Activated CD4-positive, alpha-beta memory T cell treated with anti-CD3 and anti-CD28 coated beads for 36 hours (primary cell): ENCODE measurements at regions not wholly inside any gene's neighbourhood (a gene's known extent, or its start where the extent isn't known, plus 50 kb on each side); places are given as distances from the start of the nearest gene placed in this dataset.

ENCODE experiments used
- CTCF ChIA-PET: fragments of 350-600 bp; sonication (Branson Sonifier 250); formaldehyde crosslinking; loops from one replicate; lab custom pipeline; 2021; ENCODE audit warnings: antibody characterized with exemption, inconsistent platforms; lab: Charles Lee
- POLR2A ChIA-PET: fragments of 350-600 bp; sonication (Branson Sonifier 250); formaldehyde crosslinking; loops from one replicate; lab custom pipeline; 2021; ENCODE audit warnings: antibody characterized with exemption; lab: Charles Lee
- DNase-seq: peaks from one replicate; pipeline ENCODE4 v3.0.0-alpha.2; 2020
- H3K27ac Mint-ChIP-seq: one replicate; pipeline ENCODE4 v1.8.0; 2021; ENCODE audit warnings: mixed read lengths
- H3K27me3 Mint-ChIP-seq: one replicate; pipeline ENCODE4 v1.8.0; 2021; ENCODE audit warnings: mixed read lengths
- H3K36me3 Mint-ChIP-seq: one replicate; pipeline ENCODE4 v1.8.0; 2021; ENCODE audit warnings: mixed read lengths
- H3K4me1 Mint-ChIP-seq: one replicate; pipeline ENCODE4 v1.8.0; 2021; ENCODE audit warnings: low read depth, mixed read lengths
- H3K4me3 Mint-ChIP-seq: one replicate; pipeline ENCODE4 v1.8.0; 2021; ENCODE audit warnings: mild to moderate bottlenecking, mixed read lengths
- H3K9me3 Mint-ChIP-seq: one replicate; pipeline ENCODE4 v1.8.0; 2021; ENCODE audit warnings: mixed read lengths
- intact Hi-C: fragments of 100-400 bp; cut with micrococcal nuclease; formaldehyde crosslinking; loops from one replicate; pipeline ENCODE4 v1.15.1; 2023

DNA sequence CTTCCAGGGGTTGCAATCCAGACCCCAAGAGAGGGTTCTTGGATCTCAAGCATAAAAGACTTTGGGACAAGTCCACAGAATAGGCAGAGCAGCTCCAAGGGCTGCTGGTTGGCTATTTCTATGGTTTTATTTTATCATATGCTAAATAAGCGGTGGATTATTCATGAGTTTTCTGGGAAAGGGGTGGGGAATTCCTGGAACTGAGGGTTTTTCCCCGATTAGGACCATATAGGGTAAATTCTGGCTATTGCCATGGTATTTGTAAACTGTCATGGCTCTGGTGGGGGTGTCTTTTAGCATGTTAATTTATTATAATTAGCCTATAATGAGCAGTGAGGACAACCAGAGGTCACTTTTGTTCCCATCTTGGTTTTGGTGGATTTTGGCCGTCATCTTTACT is 270.9 kb upstream of the PLXNA2 start:
- no peaks in the 10 kb centered on the region for H3K36me3 Mint-ChIP-seq
- DNase-seq = no peak
- peaks cover 5% of the 10 kb centered on the region for H3K9me3 Mint-ChIP-seq
- no peak overlapping the region for H3K27ac Mint-ChIP-seq
- CTCF ChIA-PET = no interaction called here
- H3K27me3 Mint-ChIP-seq = peaks cover 1% of the 10 kb centered on the region
- H3K4me1 Mint-ChIP-seq = no peaks in the 10 kb centered on the region
- intact Hi-C loops = no loop called here
- H3K4me3 Mint-ChIP-seq = no peak overlapping the region
- POLR2A ChIA-PET = no interaction called here

DNA sequence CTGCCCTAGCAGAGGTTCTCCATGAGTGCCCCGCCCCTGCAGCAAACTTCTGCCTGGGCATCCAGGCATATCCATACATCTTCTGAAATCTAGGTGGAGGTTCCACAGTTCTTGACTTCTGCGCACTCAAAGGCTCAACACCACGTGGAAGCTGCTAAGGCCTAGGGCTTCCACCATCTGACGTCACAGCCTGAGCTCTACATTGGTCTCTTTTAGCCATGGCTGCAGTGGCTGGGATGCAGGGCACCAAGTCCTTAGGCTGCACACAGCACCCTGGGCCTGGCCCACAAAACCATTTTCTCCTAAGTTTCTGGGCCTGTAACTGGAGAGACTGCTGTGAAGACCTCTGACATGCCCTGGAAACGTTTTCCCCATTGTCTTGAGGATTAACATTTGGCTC is 272.6 kb upstream of the PLXNA2 start:
- Mint-ChIP-seq H3K4me1 (no peaks in the 10 kb centered on the region), H3K4me3 (no peak overlapping the region), H3K36me3 (no peaks in the 10 kb centered on the region), H3K27ac (no peak overlapping the region), H3K27me3 (peaks cover 1% of the 10 kb centered on the region), H3K9me3 (peaks cover 5% of the 10 kb centered on the region)
- CTCF ChIA-PET = no interaction called here
- no peak for DNase-seq
- intact Hi-C loops = no loop called here
- POLR2A ChIA-PET = no interaction called here

DNA sequence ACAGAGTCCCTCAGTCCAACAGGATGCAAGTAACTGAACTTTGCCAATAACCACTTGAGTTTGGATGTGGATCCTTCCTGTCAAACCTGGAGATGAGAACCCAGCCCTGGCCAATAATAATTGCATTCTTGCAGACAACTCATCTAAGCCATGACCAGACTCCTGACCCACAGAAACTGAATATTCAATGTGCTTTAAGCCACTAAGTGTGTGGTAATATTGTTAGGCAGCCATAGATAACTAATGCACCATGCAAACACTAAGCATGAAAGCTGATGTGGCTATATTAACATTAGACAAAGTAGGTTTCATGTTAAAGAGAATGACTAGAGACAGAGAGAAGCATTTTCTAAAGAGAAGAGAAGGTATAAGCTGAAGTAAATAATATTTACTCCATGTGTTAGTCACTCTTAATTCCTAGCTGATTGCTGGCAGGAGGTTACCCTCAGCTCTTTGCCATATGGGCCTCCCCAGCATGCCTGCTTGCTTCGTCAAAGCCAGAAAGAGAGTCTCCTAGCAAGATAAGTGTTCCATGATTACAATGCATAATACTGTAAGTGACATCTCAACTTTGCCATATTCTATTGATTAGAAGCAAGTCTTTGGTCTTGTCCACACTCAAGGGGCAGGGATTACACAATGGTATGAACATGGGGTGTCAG is 276.4 kb upstream of the PLXNA2 start:
- intact Hi-C loops = no loop called here
- Mint-ChIP-seq H3K9me3 (peaks cover 5% of the 10 kb centered on the region), H3K36me3 (no peaks in the 10 kb centered on the region)

DNA sequence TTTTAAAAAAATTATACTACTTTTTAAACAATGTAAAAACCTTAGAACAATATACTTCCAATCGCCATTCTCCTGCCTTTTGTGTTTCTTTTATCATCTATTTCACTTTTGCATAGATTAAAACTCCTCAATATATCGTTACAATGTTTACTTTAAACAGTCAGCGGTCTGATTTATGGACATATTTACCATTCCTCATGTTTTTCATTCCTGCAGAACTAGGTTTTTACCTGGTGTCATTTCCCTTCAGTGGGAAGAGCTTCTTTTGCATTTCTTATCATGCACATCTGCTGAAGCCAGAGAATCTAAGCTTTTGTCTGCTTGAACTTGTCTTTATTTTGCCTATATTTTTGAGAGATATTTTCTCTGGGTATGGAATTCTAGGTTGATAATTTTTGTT is 277.4 kb upstream of the PLXNA2 start:
- ChIA-PET POLR2A (no interaction called here), CTCF (no interaction called here)
- intact Hi-C loops = no loop called here
- no peak overlapping the region for H3K27ac Mint-ChIP-seq
- no peak for DNase-seq
- H3K4me3 Mint-ChIP-seq = no peak overlapping the region
- no peaks in the 10 kb centered on the region for H3K4me1 Mint-ChIP-seq
- no peaks in the 10 kb centered on the region for H3K36me3 Mint-ChIP-seq
- H3K9me3 Mint-ChIP-seq = peaks cover 5% of the 10 kb centered on the region
- H3K27me3 Mint-ChIP-seq = no peaks in the 10 kb centered on the region

More for the DNA sequence above, 276.4 kb upstream of the PLXNA2 start:
- Mint-ChIP-seq H3K27ac (no peak overlapping the region), H3K4me3 (no peak overlapping the region), H3K4me1 (no peaks in the 10 kb centered on the region), H3K27me3 (no peaks in the 10 kb centered on the region)
- POLR2A ChIA-PET = no interaction called here
- DNase-seq = no peak
- CTCF ChIA-PET = no interaction called here

DNA sequence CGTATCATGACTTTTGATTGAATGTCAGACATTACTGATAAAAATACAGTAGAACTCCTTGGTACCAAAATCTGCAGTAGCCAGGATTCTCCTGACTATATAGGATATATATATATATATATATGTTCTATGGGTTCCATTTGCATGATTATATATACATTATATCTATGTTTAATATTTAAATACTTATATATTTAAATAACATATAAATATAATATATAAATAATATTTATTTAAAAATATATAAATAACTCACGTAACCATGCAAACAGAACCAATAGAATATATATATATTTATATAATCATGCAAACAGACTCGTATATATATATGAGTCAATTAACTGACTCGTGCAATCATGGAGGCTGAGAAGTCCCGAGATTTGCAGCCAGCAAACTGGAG is 278.8 kb upstream of the PLXNA2 start:
- Mint-ChIP-seq H3K36me3 (no peaks in the 10 kb centered on the region), H3K9me3 (no peaks in the 10 kb centered on the region), H3K4me1 (no peaks in the 10 kb centered on the region), H3K27ac (no peak overlapping the region), H3K4me3 (no peak overlapping the region), H3K27me3 (no peaks in the 10 kb centered on the region)
- intact Hi-C loops = no loop called here
- POLR2A ChIA-PET = no interaction called here
- CTCF ChIA-PET = no interaction called here
- DNase-seq = no peak

DNA sequence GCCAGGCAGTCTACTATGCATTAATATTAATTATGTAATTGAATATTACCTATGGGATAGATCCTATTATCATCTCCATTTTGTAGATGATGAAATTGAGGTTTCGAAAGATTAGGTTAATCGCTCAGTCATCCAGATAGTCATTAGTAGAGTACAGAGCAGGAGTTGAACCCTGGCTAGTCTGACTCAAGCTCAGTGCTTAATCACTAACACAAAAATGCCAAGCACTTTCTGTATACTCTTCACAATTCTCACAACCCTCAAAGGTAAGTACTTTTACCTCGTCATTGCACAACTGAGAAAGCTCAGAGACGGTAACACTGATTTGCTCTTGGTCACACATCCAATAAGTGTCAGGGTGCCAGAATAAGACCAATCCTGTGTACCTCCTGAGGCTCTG is 280.2 kb upstream of the PLXNA2 start:
- Mint-ChIP-seq H3K4me3 (no peak overlapping the region), H3K27ac (no peak overlapping the region), H3K36me3 (no peaks in the 10 kb centered on the region), H3K9me3 (no peaks in the 10 kb centered on the region), H3K27me3 (no peaks in the 10 kb centered on the region), H3K4me1 (no peaks in the 10 kb centered on the region)
- intact Hi-C loops = no loop called here
- ChIA-PET POLR2A (no interaction called here), CTCF (no interaction called here)
- no peak for DNase-seq

DNA sequence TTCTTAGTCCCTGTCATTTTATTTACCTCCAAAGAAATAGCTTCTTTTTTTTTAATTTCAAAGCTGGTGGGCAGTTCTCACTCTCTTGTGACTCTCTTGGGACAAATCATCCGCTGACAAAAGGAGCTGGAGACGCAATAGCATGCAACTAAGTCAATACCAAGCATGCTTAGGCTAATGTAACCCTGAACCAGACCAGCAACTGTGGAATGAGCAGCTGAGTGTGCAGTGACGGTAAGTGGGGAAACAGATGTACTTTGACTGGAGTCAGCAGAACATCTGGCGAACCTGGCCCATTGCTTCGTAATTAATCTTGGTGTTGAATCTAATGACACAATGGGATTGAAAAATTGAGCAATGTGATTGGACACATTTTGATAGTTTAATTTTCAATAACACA is 280.7 kb upstream of the PLXNA2 start:
- DNase-seq = no peak
- Mint-ChIP-seq H3K27me3 (no peaks in the 10 kb centered on the region), H3K4me1 (no peaks in the 10 kb centered on the region), H3K4me3 (no peak overlapping the region), H3K9me3 (no peaks in the 10 kb centered on the region), H3K36me3 (no peaks in the 10 kb centered on the region), H3K27ac (no peak overlapping the region)
- ChIA-PET CTCF (no interaction called here), POLR2A (no interaction called here)
- intact Hi-C loops = no loop called here

DNA sequence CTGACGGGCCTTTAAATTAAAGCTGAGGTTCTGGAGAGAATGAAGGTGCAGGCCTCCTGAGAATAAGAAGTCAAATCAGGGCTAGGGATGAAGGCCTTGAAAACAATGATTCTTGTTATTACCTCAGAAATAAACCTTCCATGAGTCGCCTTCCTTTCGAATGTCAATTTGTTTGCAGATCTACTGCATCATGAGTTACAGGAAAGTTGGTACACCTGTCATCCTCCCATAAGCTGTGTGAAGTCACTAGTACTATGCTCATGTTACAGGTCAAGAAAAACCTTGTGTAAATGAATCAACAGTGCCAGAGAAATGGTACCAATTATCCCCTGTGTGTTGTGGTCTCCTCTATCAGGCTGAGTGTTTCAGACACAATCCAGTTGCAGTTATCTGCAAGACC is 281.2 kb upstream of the PLXNA2 start:
- Mint-ChIP-seq H3K27ac (no peak overlapping the region), H3K36me3 (no peaks in the 10 kb centered on the region), H3K27me3 (no peaks in the 10 kb centered on the region), H3K9me3 (no peaks in the 10 kb centered on the region), H3K4me3 (no peak overlapping the region), H3K4me1 (no peaks in the 10 kb centered on the region)
- DNase-seq = no peak
- intact Hi-C loops = no loop called here
- POLR2A ChIA-PET = no interaction called here
- CTCF ChIA-PET = no interaction called here

DNA sequence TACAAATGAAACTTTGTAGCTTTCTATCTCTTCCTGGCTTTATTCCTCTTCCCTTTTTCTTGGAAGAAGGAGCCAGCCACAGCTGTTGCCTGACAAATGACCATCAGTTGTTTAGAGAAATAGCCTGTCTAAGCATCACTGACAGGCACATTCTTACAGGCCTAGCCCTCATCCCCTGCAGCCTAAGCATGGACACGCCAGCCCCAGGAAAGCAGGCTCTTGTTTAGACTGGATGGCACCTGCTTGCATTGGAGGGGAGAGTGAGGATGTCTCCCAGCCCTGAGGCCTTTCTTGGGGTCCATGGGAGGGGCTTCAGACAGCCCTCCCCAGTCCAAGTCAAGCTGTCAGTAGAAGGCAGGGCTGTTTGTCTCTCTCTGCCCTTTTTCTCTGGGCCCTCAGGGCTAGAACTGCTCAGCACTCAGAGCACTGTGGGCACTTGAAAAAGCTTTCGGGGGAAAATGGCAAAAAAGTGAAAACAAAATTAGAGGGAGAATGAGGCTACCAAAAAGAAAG is 282.5 kb upstream of the PLXNA2 start:
- Mint-ChIP-seq H3K4me1 (no peaks in the 10 kb centered on the region), H3K9me3 (no peaks in the 10 kb centered on the region), H3K4me3 (no peak overlapping the region), H3K27me3 (no peaks in the 10 kb centered on the region), H3K36me3 (no peaks in the 10 kb centered on the region), H3K27ac (no peak overlapping the region)
- ChIA-PET POLR2A (no interaction called here), CTCF (no interaction called here)
- no peak for DNase-seq
- intact Hi-C loops = no loop called here

DNA sequence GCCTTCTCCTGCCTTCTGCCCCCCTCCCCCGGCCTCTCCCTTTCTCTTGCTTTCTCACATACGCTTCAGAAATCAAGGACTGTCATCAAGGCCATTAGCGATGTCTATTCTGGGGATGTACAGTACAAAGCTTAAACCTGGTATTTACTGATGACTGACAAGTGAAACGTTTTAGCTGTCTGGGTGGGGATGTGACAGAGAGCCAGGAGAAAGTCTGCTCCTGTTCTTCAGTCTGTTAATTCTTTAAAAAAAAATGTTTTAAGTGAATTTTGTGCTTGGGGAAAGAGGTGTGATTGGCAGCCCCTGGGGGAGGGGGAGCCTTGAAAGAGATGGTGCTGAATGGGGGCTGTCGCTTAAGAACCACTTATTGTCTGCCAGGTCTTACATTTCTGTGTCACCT is 283.0 kb upstream of the PLXNA2 start:
- ChIA-PET POLR2A (no interaction called here), CTCF (no interaction called here)
- no peak overlapping the region for H3K27ac Mint-ChIP-seq
- intact Hi-C loops = no loop called here
- no peaks in the 10 kb centered on the region for H3K9me3 Mint-ChIP-seq
- H3K4me3 Mint-ChIP-seq = no peak overlapping the region
- DNase-seq = no peak
- H3K4me1 Mint-ChIP-seq = no peaks in the 10 kb centered on the region
- H3K36me3 Mint-ChIP-seq = no peaks in the 10 kb centered on the region
- no peaks in the 10 kb centered on the region for H3K27me3 Mint-ChIP-seq

DNA sequence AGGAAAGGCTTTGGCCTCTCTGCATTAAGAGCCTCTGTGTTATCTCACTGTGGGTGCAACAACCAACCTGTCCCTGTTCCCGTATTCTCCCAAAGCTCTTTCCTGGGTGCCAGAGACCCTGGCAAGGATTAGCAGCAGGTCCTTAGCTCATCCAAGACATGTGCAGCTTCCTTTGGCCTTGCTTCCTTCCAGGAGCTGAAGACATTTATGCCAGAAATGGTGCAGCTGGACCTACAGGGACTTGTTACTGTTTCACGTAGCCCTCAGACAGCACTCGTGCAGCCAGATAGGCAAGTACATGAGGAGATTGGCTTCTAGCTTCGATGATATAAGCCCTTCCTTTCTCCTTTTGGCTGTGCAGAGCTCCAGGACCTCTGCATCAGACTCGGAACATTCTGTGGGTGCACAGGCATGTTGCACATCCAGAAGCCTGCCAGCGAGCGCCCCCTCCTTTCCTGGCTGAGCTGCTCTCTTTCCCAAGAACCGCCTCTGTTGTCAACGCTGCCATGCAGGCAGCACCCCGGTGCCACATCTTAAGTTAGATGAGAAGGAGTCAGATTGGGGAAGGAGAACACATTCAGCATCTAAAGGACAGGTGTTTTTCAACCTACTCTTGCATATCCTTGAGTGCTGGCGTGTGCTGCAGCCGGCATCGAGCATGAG is 284.5 kb upstream of the PLXNA2 start:
- DNase-seq = no peak
- ChIA-PET POLR2A (no interaction called here), CTCF (no interaction called here)
- intact Hi-C loops = no loop called here
- H3K4me1 Mint-ChIP-seq = no peaks in the 10 kb centered on the region
- H3K9me3 Mint-ChIP-seq = no peaks in the 10 kb centered on the region
- no peaks in the 10 kb centered on the region for H3K27me3 Mint-ChIP-seq
- no peak overlapping the region for H3K4me3 Mint-ChIP-seq
- H3K36me3 Mint-ChIP-seq = no peaks in the 10 kb centered on the region
- H3K27ac Mint-ChIP-seq = no peak overlapping the region

DNA sequence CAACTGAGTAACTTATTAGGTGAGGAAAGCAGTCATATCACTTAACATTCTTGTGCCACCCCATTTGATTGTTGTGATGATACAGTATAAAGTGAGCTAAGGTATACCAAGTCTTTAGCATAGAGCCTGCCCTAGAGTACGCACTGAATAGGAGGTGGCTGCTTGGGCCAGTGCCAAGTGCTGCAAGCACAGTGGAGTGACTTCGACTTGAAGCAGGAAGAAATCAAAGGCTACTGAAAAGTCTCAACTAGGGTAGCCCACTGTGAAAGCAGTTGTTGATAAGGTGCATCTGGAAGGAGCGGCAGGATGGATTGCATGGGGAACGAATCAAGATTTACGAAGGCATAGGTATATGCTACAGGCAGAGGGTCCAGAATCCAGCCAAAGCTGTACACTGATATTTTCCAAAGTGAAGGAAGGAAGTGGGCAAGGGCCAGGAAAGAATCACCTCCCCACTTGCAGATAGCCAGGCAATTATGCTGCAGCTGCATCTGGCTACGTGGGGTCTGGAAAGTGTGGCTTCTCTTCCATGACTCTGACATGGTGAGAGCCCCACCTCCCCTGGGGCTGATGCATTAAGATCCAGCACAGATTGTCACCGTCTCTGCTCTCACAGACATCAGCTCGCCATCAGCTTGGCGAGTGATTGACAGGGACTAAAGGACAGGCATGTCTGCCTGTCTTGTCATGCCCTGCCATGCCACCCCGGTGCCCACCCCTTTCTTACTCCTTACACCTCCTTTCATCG is 287.0 kb upstream of the PLXNA2 start:
- no peak overlapping the region for H3K4me3 Mint-ChIP-seq
- no peaks in the 10 kb centered on the region for H3K9me3 Mint-ChIP-seq
- H3K4me1 Mint-ChIP-seq = no peaks in the 10 kb centered on the region
- H3K27me3 Mint-ChIP-seq = no peaks in the 10 kb centered on the region
- H3K36me3 Mint-ChIP-seq = no peaks in the 10 kb centered on the region
- no peak for DNase-seq
- ChIA-PET CTCF (no interaction called here), POLR2A (no interaction called here)
- intact Hi-C loops = no loop called here
- H3K27ac Mint-ChIP-seq = no peak overlapping the region
